GM23338 (cell line): ENCODE measurements at regions not wholly inside any gene's neighbourhood (a gene's known extent, or its start where the extent isn't known, plus 50 kb on each side); places are given as distances from the start of the nearest gene placed in this dataset.
A peak's percentile ranks its signal among the peaks of the same experiment; 100 is the strongest.

Experiments
- ATAC-seq: fragments of 200-7000 bp; cut with Tn5 transposase; 3 replicates; pipeline ENCODE4 v1.9.1; 2020
- DNase-seq: peaks from one replicate; pipeline ENCODE4 v3.0.0-alpha.2; 2015; ENCODE audit warnings: low spot score
- H2AFZ ChIP-seq: fragments of 200-600 bp; sonication (generic); 2 replicates; pipeline ENCODE4 v1.8.0; 2016; ENCODE audit warnings: antibody characterized with exemption, mild to moderate bottlenecking, moderate library complexity
- H3F3A ChIP-seq: fragments of 200-600 bp; sonication (generic); replicated peaks from 2 replicates; pipeline ENCODE4 v1.8.0; 2017; ENCODE audit warnings: antibody characterized with exemption, mixed run types, low read depth
- H3K27ac ChIP-seq: fragments of 200-600 bp; sonication (generic); 2 replicates; pipeline ENCODE4 v1.6.1; 2016; ENCODE audit warnings: low read depth
- H3K27me3 ChIP-seq: fragments of 200-600 bp; sonication (generic); 2 replicates; pipeline ENCODE4 v1.8.0; 2016; ENCODE audit warnings: mild to moderate bottlenecking, mixed run types, moderate library complexity; ENCODE audit not compliant: insufficient read depth
- H3K36me3 ChIP-seq: fragments of 200-600 bp; sonication (generic); 2 replicates; pipeline ENCODE4 v1.8.0; 2016; ENCODE audit warnings: mild to moderate bottlenecking; ENCODE audit not compliant: insufficient read depth
- H3K4me1 ChIP-seq: fragments of 200-600 bp; sonication (generic); 2 replicates; pipeline ENCODE4 v1.8.0; 2016; ENCODE audit warnings: mild to moderate bottlenecking, moderate library complexity; ENCODE audit not compliant: insufficient read depth
- H3K4me2 ChIP-seq: fragments of 200-600 bp; sonication (generic); 2 replicates; pipeline ENCODE4 v1.7.1; 2017; ENCODE audit warnings: mixed run types
- H3K4me3 ChIP-seq: fragments of 200-600 bp; sonication (generic); 2 replicates; pipeline ENCODE4 v1.6.1; 2016; ENCODE audit warnings: mixed run types
- H3K79me2 ChIP-seq: fragments of 200-600 bp; sonication (generic); replicated peaks from 2 replicates; pipeline ENCODE4 v1.8.0; 2017; ENCODE audit warnings: mild to moderate bottlenecking; ENCODE audit not compliant: insufficient read depth
- H3K9me2 ChIP-seq: fragments of 200-600 bp; sonication (generic); 2 replicates; pipeline ENCODE4 v1.8.0; 2017; ENCODE audit not compliant: insufficient read depth
- H4K20me1 ChIP-seq: fragments of 200-600 bp; sonication (generic); replicated peaks from 2 replicates; pipeline ENCODE4 v1.8.0; 2017; ENCODE audit warnings: mild to moderate bottlenecking; ENCODE audit not compliant: insufficient read depth
- H3K27ac Mint-ChIP-seq: 2 replicates; pipeline ENCODE4 v1.8.0; 2020; ENCODE audit warnings: inconsistent platforms, mild to moderate bottlenecking, moderate library complexity, mixed read lengths
- H3K27me3 Mint-ChIP-seq: 3 replicates; pipeline ENCODE4 v1.8.0; 2022; ENCODE audit warnings: low read depth, mild to moderate bottlenecking, moderate library complexity, mixed read lengths, inconsistent platforms; ENCODE audit not compliant: insufficient read depth, poor library complexity
- H3K36me3 Mint-ChIP-seq: 3 replicates; pipeline ENCODE4 v1.8.0; 2021; ENCODE audit warnings: low read depth, mild to moderate bottlenecking, inconsistent platforms, moderate library complexity, mixed read lengths
- H3K4me1 Mint-ChIP-seq: 3 replicates; pipeline ENCODE4 v1.8.0; 2020; ENCODE audit warnings: mild to moderate bottlenecking, inconsistent platforms, mixed read lengths
- H3K4me3 Mint-ChIP-seq: 3 replicates; pipeline ENCODE4 v1.8.0; 2021; ENCODE audit warnings: moderate library complexity, mild to moderate bottlenecking, inconsistent platforms, mixed read lengths
- H3K9me3 Mint-ChIP-seq: 3 replicates; pipeline ENCODE4 v1.8.0; 2020; ENCODE audit warnings: moderate library complexity, mild to moderate bottlenecking, inconsistent platforms, mixed read lengths
- CREB1 ChIP-seq: fragments of 250-450 bp; sonication (Bioruptor Pico); IDR thresholded peaks from 2 replicates; pipeline ENCODE4 v1.5.0; 2020; ENCODE audit warnings: low read depth, mild to moderate bottlenecking, moderate library complexity
- CTCF ChIP-seq, 2 experiments: fragments of 200-600 bp in 1 of 2; sonication (generic) in 1 of 2; conservative IDR thresholded peaks; 2 replicates each; pipeline versions ENCODE4 v1.5.1 to v1.6.1; 2016 to 2017; ENCODE audit warnings: antibody characterized with exemption in 2 of 2, low read depth in 2 of 2, mild to moderate bottlenecking in 2 of 2, moderate library complexity in 1 of 2
- EZH2 ChIP-seq: fragments of 200-600 bp; sonication (generic); IDR thresholded peaks from one replicate; pipeline ENCODE4 v1.8.0; 2017; ENCODE audit warnings: antibody characterized with exemption, mild to moderate bottlenecking, low read depth; ENCODE audit not compliant: unreplicated experiment
- EZH2phosphoT487 ChIP-seq: fragments of 200-600 bp; sonication (generic); IDR thresholded peaks from one replicate; pipeline ENCODE4 v1.8.1; 2018; ENCODE audit warnings: antibody characterized with exemption; ENCODE audit not compliant: unreplicated experiment
- REST ChIP-seq: IDR thresholded peaks from one replicate; pipeline ENCODE4 v1.6.1; 2018; ENCODE audit warnings: antibody characterized with exemption; ENCODE audit not compliant: unreplicated experiment
- STAT1 ChIP-seq: IDR thresholded peaks from one replicate; pipeline ENCODE4 v1.6.1; 2016; ENCODE audit warnings: antibody characterized with exemption; ENCODE audit not compliant: unreplicated experiment
- ZNF331 ChIP-seq: fragments of 250-450 bp; sonication (Bioruptor Pico); IDR thresholded peaks from 2 replicates; pipeline ENCODE4 v1.5.0; 2020; ENCODE audit warnings: low read depth, mild to moderate bottlenecking, moderate library complexity

GRCh38 chr2:129859175-129859574 lies 120.3 kb upstream of the RAB6C start:
- H3K4me1 ChIP-seq: no peaks in the 10 kb centered on the region
- peaks cover 10% of the 10 kb centered on the region for H3K4me1 Mint-ChIP-seq
- no peaks in the 10 kb centered on the region for H3K36me3 Mint-ChIP-seq
- H4K20me1 ChIP-seq: no peaks in the 10 kb centered on the region
- TF ChIP-seq CREB1 (no peak), CTCF (conservative IDR thresholded peaks at IDR 0.05; ENCODE audit: low read depth in 2 of 2) (peak in 1 of 2 experiments; percentile 36; a peak in 2 of 4 replicates)
- no peak overlapping the region for H3K27ac Mint-ChIP-seq
- peaks cover 2% of the 10 kb centered on the region for H3K27me3 Mint-ChIP-seq
- no peak overlapping the region for H3K27ac ChIP-seq
- ATAC-seq: no peak
- H3K4me2 ChIP-seq: no peak overlapping the region
- no peaks in the 10 kb centered on the region for H3K27me3 ChIP-seq
- no peaks in the 10 kb centered on the region for H3K9me2 ChIP-seq
- no peaks in the 10 kb centered on the region for H3K36me3 ChIP-seq
- H3K4me3 ChIP-seq: no peak overlapping the region
- no peaks in the 10 kb centered on the region for H3K9me3 Mint-ChIP-seq
- H3F3A ChIP-seq: no peaks in the 10 kb centered on the region
- no peak for DNase-seq
- H2AFZ ChIP-seq: no peak overlapping the region
- no peaks in the 10 kb centered on the region for H3K79me2 ChIP-seq
- no peak overlapping the region for H3K4me3 Mint-ChIP-seq

- Mint-ChIP-seq H3K4me1 (peaks cover 10% of the 10 kb centered on the region), H3K36me3 (no peaks in the 10 kb centered on the region), H3K27me3 (peaks cover 2% of the 10 kb centered on the region), H3K27ac (no peak overlapping the region), H3K4me3 (no peak overlapping the region), H3K9me3 (no peaks in the 10 kb centered on the region)
- Histone ChIP-seq H3K4me1 (no peaks in the 10 kb centered on the region), H3K36me3 (no peaks in the 10 kb centered on the region), H4K20me1 (no peaks in the 10 kb centered on the region), H2AFZ (no peak overlapping the region), H3F3A (no peaks in the 10 kb centered on the region), H3K9me2 (no peaks in the 10 kb centered on the region), H3K79me2 (no peaks in the 10 kb centered on the region), H3K27me3 (no peaks in the 10 kb centered on the region), H3K27ac (no peak overlapping the region), H3K4me2 (no peak overlapping the region), H3K4me3 (no peak overlapping the region)
- TF ChIP-seq ZNF331 (CRISPR knock-in tag) (no peak), REST (no peak), CTCF (conservative IDR thresholded peaks at IDR 0.05; ENCODE audit: low read depth in 2 of 2) (no peak), EZH2 (no peak), STAT1 (no peak), EZH2phosphoT487 (no peak)
- DNase-seq: no peak
- no peak for ATAC-seq
These were observed 119.4 kb upstream of the RAB6C start for GRCh38 chr2:129860088-129860487.
